Common myeloid progenitor, CD34-positive (primary cell): ENCODE measurements at regions not wholly inside any gene's neighbourhood (a gene's known extent, or its start where the extent isn't known, plus 50 kb on each side); places are given as distances from the start of the nearest gene placed in this dataset.

Source experiments
- CTCF ChIA-PET: fragments of 350-600 bp; sonication (Branson Sonifier 250); formaldehyde crosslinking; loops from one replicate; lab custom pipeline; 2021; ENCODE audit warnings: antibody characterized with exemption; lab: Charles Lee
- POLR2A ChIA-PET: fragments of 350-600 bp; sonication (Branson Sonifier 250); formaldehyde crosslinking; loops from one replicate; lab custom pipeline; 2021; ENCODE audit warnings: antibody characterized with exemption; lab: Charles Lee
- DNase-seq, 3 donors: peaks; one replicate each; pipeline versions ENCODE4 v3.0.0 to v3.0.0-alpha.2; 2013
- H3K27ac ChIP-seq, 2 experiments: 1 replicate in 1 of 2; 2 replicates in 1 of 2; pipeline ENCODE4 v1.7.0; 2013; ENCODE audit warnings: inconsistent platforms in 2 of 2, low read length in 2 of 2, mild to moderate bottlenecking in 2 of 2, low read depth in 1 of 2, moderate library complexity in 1 of 2; ENCODE audit not compliant: severe bottlenecking in 2 of 2, insufficient read depth in 1 of 2, poor library complexity in 1 of 2
- H3K27me3 ChIP-seq, 5 experiments: replicated peaks in 2 of 5; 1 replicate in 3 of 5; 2 replicates in 2 of 5; pipeline versions ENCODE4 v1.6.1 to v1.7.0; 2013; ENCODE audit warnings: low read length in 4 of 5, mild to moderate bottlenecking in 2 of 5, moderate library complexity in 2 of 5, inconsistent platforms in 1 of 5; ENCODE audit not compliant: insufficient read depth in 5 of 5, control insufficient read depth in 4 of 5
- H3K36me3 ChIP-seq, 4 experiments: 1 replicate in 2 of 4; 2 replicates in 2 of 4; pipeline versions ENCODE4 v1.6.1 to v1.7.0; 2013; ENCODE audit warnings: low read length in 3 of 4, control low read depth in 1 of 4, mild to moderate bottlenecking in 1 of 4; ENCODE audit not compliant: control insufficient read depth in 4 of 4, insufficient read depth in 4 of 4
- H3K4me1 ChIP-seq, 4 experiments: 1 replicate in 3 of 4; 2 replicates in 1 of 4; pipeline versions ENCODE4 v1.6.1 to v1.7.1; 2013; ENCODE audit warnings: low read length in 3 of 4, mild to moderate bottlenecking in 3 of 4, control low read depth in 1 of 4, inconsistent platforms in 1 of 4, moderate library complexity in 1 of 4; ENCODE audit not compliant: control insufficient read depth in 4 of 4, insufficient read depth in 4 of 4; ENCODE audit errors: control extremely low read depth in 1 of 4
- H3K4me3 ChIP-seq, 7 experiments: 1 replicate in 4 of 7; 2 replicates in 3 of 7; pipeline versions ENCODE4 v1.5.1 to v1.7.0; 2013; ENCODE audit warnings: mild to moderate bottlenecking in 7 of 7, low read length in 6 of 7, moderate library complexity in 6 of 7, inconsistent platforms in 2 of 7, low read depth in 2 of 7, control low read depth in 1 of 7; ENCODE audit not compliant: insufficient read depth in 4 of 7, control insufficient read depth in 1 of 7; ENCODE audit errors: extremely low read depth in 1 of 7
- H3K9me3 ChIP-seq, 5 experiments: 1 replicate in 4 of 5; 2 replicates in 1 of 5; pipeline versions ENCODE4 v1.6.1 to v1.7.1; 2013; ENCODE audit warnings: low read length in 4 of 5, mild to moderate bottlenecking in 2 of 5, inconsistent platforms in 1 of 5, low read depth in 1 of 5, moderate library complexity in 1 of 5; ENCODE audit not compliant: control insufficient read depth in 4 of 5, insufficient read depth in 2 of 5; ENCODE audit errors: control extremely low read depth in 1 of 5
- WGBS: methylation state at CpG from one replicate; pipeline ENCODE4 v1.1.5; 2013; ENCODE audit not compliant: insufficient coverage; 5-methylcytosine and 5-hydroxymethylcytosine counted together

GRCh38 chr13:99034333-99035085, 56.6 kb upstream of the DOCK9 start:
- ChIA-PET CTCF (interaction anchor here (0.6 to 3.4 kb wide), 21 partner anchors 9 to 382 kb away, joined by 3 to 32 read pairs (median 4); partner anchors contain the start of gene DOCK9), POLR2A (interaction anchor here (0.9 kb wide), 1 partner anchor 194 kb away, joined by 3 read pairs; no protein-coding TSS in a partner anchor)
- Histone ChIP-seq H3K9me3 (peaks cover 0 to 12% (median 7%) of the 10 kb centered on the region in 5 experiments), H3K36me3 (no peaks in the 10 kb centered on the region), H3K27me3 (peaks cover 7 to 84% (median 33%) of the 10 kb centered on the region in 5 experiments), H3K4me1 (no peaks in the 10 kb centered on the region), H3K4me3 (no peak overlapping the region), H3K27ac (no peak overlapping the region)
- 95% methylated on average over 4 of the region's 5 CpGs for WGBS
- no peak for DNase-seq

- no peak for DNase-seq
- whole genome bisulfite sequencing: 96% methylated on average over 2 of the region's 5 CpGs
- H3K36me3 ChIP-seq: no peaks in the 10 kb centered on the region
- peaks cover 10 to 84% (median 38%) of the 10 kb centered on the region in 5 experiments for H3K27me3 ChIP-seq
- POLR2A ChIA-PET: no interaction called here
- CTCF ChIA-PET: interaction anchor here (1.3 to 3.4 kb wide), 3 partner anchors 12 to 241 kb away, joined by 3 to 32 read pairs (median 4); no protein-coding TSS in a partner anchor
- no peak overlapping the region for H3K4me3 ChIP-seq
- peaks cover 0 to 12% (median 7%) of the 10 kb centered on the region in 5 experiments for H3K9me3 ChIP-seq
- H3K27ac ChIP-seq: no peak overlapping the region
- H3K4me1 ChIP-seq: no peaks in the 10 kb centered on the region
Observed at GRCh38 chr13:99035715-99036114, 57.9 kb upstream of the DOCK9 start.

- no peak for DNase-seq
- peaks cover 10 to 92% (median 45%) of the 10 kb centered on the region in 5 experiments for H3K27me3 ChIP-seq
- no peak overlapping the region for H3K27ac ChIP-seq
- no peak overlapping the region for H3K4me3 ChIP-seq
- ChIA-PET POLR2A (no interaction called here), CTCF (interaction anchor here (0.6 to 1.6 kb wide), 2 partner anchors 183 to 228 kb away, joined by 3 to 6 read pairs; no protein-coding TSS in a partner anchor)
- no peaks in the 10 kb centered on the region for H3K4me1 ChIP-seq
- WGBS: no CpG with 5 or more reads among the region's 2 CpGs
- no peaks in the 10 kb centered on the region for H3K36me3 ChIP-seq
- H3K9me3 ChIP-seq: peaks cover 0 to 12% (median 7%) of the 10 kb centered on the region in 5 experiments
Observed at GRCh38 chr13:99037756-99038155, 59.9 kb upstream of the DOCK9 start.

GRCh38 chr13:99039718-99040280, 61.9 kb upstream of the DOCK9 start:
- Histone ChIP-seq H3K36me3 (no peaks in the 10 kb centered on the region), H3K4me3 (no peak overlapping the region), H3K9me3 (peaks cover 0 to 12% (median 7%) of the 10 kb centered on the region in 5 experiments), H3K27me3 (peaks cover 10 to 95% (median 55%) of the 10 kb centered on the region in 5 experiments), H3K27ac (no peak overlapping the region), H3K4me1 (no peaks in the 10 kb centered on the region)
- CTCF ChIA-PET: no interaction called here
- POLR2A ChIA-PET: no interaction called here
- DNase-seq: no peak
- WGBS: no CpG with 5 or more reads among the region's 2 CpGs

GRCh38 chr13:99040536-99041131, 62.8 kb upstream of the DOCK9 start:
- Histone ChIP-seq H3K27me3 (peaks cover 10 to 93% (median 55%) of the 10 kb centered on the region in 5 experiments), H3K4me1 (peaks cover 0 to 5% (median 3%) of the 10 kb centered on the region in 4 experiments), H3K9me3 (peaks cover 0 to 5% (median 2%) of the 10 kb centered on the region in 5 experiments), H3K36me3 (no peaks in the 10 kb centered on the region), H3K27ac (no peak overlapping the region), H3K4me3 (no peak overlapping the region)
- POLR2A ChIA-PET: interaction anchor here (1.0 kb wide), 1 partner anchor 947 kb away, joined by 5 read pairs; no protein-coding TSS in a partner anchor
- CTCF ChIA-PET: no interaction called here
- DNase-seq: no peak
- WGBS: 50% methylated on average over 1 of the region's 3 CpGs

GRCh38 chr13:99041337-99041736, 63.5 kb upstream of the DOCK9 start:
- Histone ChIP-seq H3K4me1 (peaks cover 5 to 11% (median 7%) of the 10 kb centered on the region in 4 experiments), H3K36me3 (no peaks in the 10 kb centered on the region), H3K9me3 (no peaks in the 10 kb centered on the region), H3K4me3 (no peak overlapping the region), H3K27ac (no peak overlapping the region), H3K27me3 (peaks cover 10 to 86% (median 52%) of the 10 kb centered on the region in 5 experiments)
- no peak for DNase-seq
- CTCF ChIA-PET: no interaction called here
- POLR2A ChIA-PET: interaction anchor here (1.0 kb wide), 1 partner anchor 946 kb away, joined by 5 read pairs; no protein-coding TSS in a partner anchor
- WGBS: 83% methylated on average over 1 of the region's 1 CpG
